Neural crest cell (in vitro differentiated cells): ENCODE measurements at regions not wholly inside any gene's neighbourhood (a gene's known extent, or its start where the extent isn't known, plus 50 kb on each side); places are given as distances from the start of the nearest gene placed in this dataset.
A peak's percentile ranks its signal among the peaks of the same experiment; 100 is the strongest.

Experiments
- DNase-seq: peaks from one replicate; pipeline ENCODE4 v3.0.0; 2021; ENCODE audit warnings: low read depth, mixed read lengths, low spot score
- H3K27ac Mint-ChIP-seq: one replicate; pipeline ENCODE4 v1.8.0; 2021; ENCODE audit warnings: mild to moderate bottlenecking, mixed read lengths; ENCODE audit not compliant: unreplicated experiment
- H3K27me3 Mint-ChIP-seq: 2 replicates; pipeline ENCODE4 v1.8.0; 2021; ENCODE audit warnings: low read depth, mild to moderate bottlenecking, mixed read lengths
- H3K36me3 Mint-ChIP-seq: 2 replicates; pipeline ENCODE4 v1.8.0; 2021; ENCODE audit warnings: low read depth, mild to moderate bottlenecking, mixed read lengths
- H3K4me1 Mint-ChIP-seq: 2 replicates; pipeline ENCODE4 v1.8.0; 2021; ENCODE audit warnings: mixed read lengths
- H3K4me3 Mint-ChIP-seq: one replicate; pipeline ENCODE4 v1.8.0; 2021; ENCODE audit warnings: mild to moderate bottlenecking, mixed read lengths
- H3K9me3 Mint-ChIP-seq: 2 replicates; pipeline ENCODE4 v1.8.0; 2021; ENCODE audit warnings: mixed read lengths
- CTCF ChIP-seq: fragments of 200-600 bp; sonication (generic); conservative IDR thresholded peaks from 2 replicates; pipeline ENCODE4 v1.5.0; 2021; ENCODE audit warnings: antibody characterized with exemption, mild to moderate bottlenecking

- H3K27ac Mint-ChIP-seq, result no peak overlapping the region
- TF ChIP-seq CTCF, result peak; percentile 54
- H3K9me3 Mint-ChIP-seq, result peaks cover 11% of the 10 kb centered on the region
- H3K36me3 Mint-ChIP-seq, result peaks cover 3% of the 10 kb centered on the region
- H3K27me3 Mint-ChIP-seq, result peaks cover 5% of the 10 kb centered on the region
- H3K4me3 Mint-ChIP-seq, result no peak overlapping the region
- H3K4me1 Mint-ChIP-seq, result no peaks in the 10 kb centered on the region
- DNase-seq, result no peak
These were observed 585.7 kb upstream of the CAMK1G start for GRCh38 chr1:208997726-208998312.

GRCh38 chr1:209008586-209008985 lies 574.9 kb upstream of the CAMK1G start:
- H3K27me3 Mint-ChIP-seq, result peaks cover 2% of the 10 kb centered on the region
- no peak overlapping the region for H3K4me3 Mint-ChIP-seq
- no peak overlapping the region for H3K27ac Mint-ChIP-seq
- no peak for DNase-seq
- H3K9me3 Mint-ChIP-seq, result peaks cover 2% of the 10 kb centered on the region
- TF ChIP-seq CTCF, result no peak
- no peaks in the 10 kb centered on the region for H3K4me1 Mint-ChIP-seq
- no peaks in the 10 kb centered on the region for H3K36me3 Mint-ChIP-seq

GRCh38 chr1:209010475-209011230 lies 572.9 kb upstream of the CAMK1G start:
- no peak for DNase-seq
- Mint-ChIP-seq H3K27me3 (peaks cover 2% of the 10 kb centered on the region), H3K4me3 (no peak overlapping the region), H3K27ac (no peak overlapping the region), H3K4me1 (no peaks in the 10 kb centered on the region), H3K36me3 (no peaks in the 10 kb centered on the region), H3K9me3 (peaks cover 2% of the 10 kb centered on the region)
- no peak for TF ChIP-seq CTCF

- no peak for TF ChIP-seq CTCF
- no peaks in the 10 kb centered on the region for H3K4me1 Mint-ChIP-seq
- DNase-seq, result no peak
- no peaks in the 10 kb centered on the region for H3K36me3 Mint-ChIP-seq
- H3K9me3 Mint-ChIP-seq, result peaks cover 4% of the 10 kb centered on the region
- no peak overlapping the region for H3K4me3 Mint-ChIP-seq
- no peak overlapping the region for H3K27ac Mint-ChIP-seq
- H3K27me3 Mint-ChIP-seq, result no peaks in the 10 kb centered on the region
These were observed 570.9 kb upstream of the CAMK1G start for GRCh38 chr1:209012443-209013196.

GRCh38 chr1:209015092-209015491 lies 568.4 kb upstream of the CAMK1G start:
- Mint-ChIP-seq H3K27ac (no peak overlapping the region), H3K27me3 (no peaks in the 10 kb centered on the region), H3K4me3 (no peak overlapping the region), H3K36me3 (peaks cover 5% of the 10 kb centered on the region), H3K4me1 (no peaks in the 10 kb centered on the region), H3K9me3 (peaks cover 14% of the 10 kb centered on the region)
- TF ChIP-seq CTCF, result no peak
- DNase-seq, result no peak
